GM23338 (cell line): ENCODE measurements at regions not wholly inside any gene's neighbourhood (a gene's known extent, or its start where the extent isn't known, plus 50 kb on each side); places are given as distances from the start of the nearest gene placed in this dataset.

Experiments used
- ATAC-seq: fragments of 200-7000 bp; cut with Tn5 transposase; 3 replicates; pipeline ENCODE4 v1.9.1; 2020
- DNase-seq: peaks from one replicate; pipeline ENCODE4 v3.0.0-alpha.2; 2015; ENCODE audit warnings: low spot score
- H2AFZ ChIP-seq: fragments of 200-600 bp; sonication (generic); 2 replicates; pipeline ENCODE4 v1.8.0; 2016; ENCODE audit warnings: antibody characterized with exemption, mild to moderate bottlenecking, moderate library complexity
- H3F3A ChIP-seq: fragments of 200-600 bp; sonication (generic); replicated peaks from 2 replicates; pipeline ENCODE4 v1.8.0; 2017; ENCODE audit warnings: antibody characterized with exemption, mixed run types, low read depth
- H3K27ac ChIP-seq: fragments of 200-600 bp; sonication (generic); 2 replicates; pipeline ENCODE4 v1.6.1; 2016; ENCODE audit warnings: low read depth
- H3K27me3 ChIP-seq: fragments of 200-600 bp; sonication (generic); 2 replicates; pipeline ENCODE4 v1.8.0; 2016; ENCODE audit warnings: mild to moderate bottlenecking, mixed run types, moderate library complexity; ENCODE audit not compliant: insufficient read depth
- H3K36me3 ChIP-seq: fragments of 200-600 bp; sonication (generic); 2 replicates; pipeline ENCODE4 v1.8.0; 2016; ENCODE audit warnings: mild to moderate bottlenecking; ENCODE audit not compliant: insufficient read depth
- H3K4me1 ChIP-seq: fragments of 200-600 bp; sonication (generic); 2 replicates; pipeline ENCODE4 v1.8.0; 2016; ENCODE audit warnings: mild to moderate bottlenecking, moderate library complexity; ENCODE audit not compliant: insufficient read depth
- H3K4me2 ChIP-seq: fragments of 200-600 bp; sonication (generic); 2 replicates; pipeline ENCODE4 v1.7.1; 2017; ENCODE audit warnings: mixed run types
- H3K4me3 ChIP-seq: fragments of 200-600 bp; sonication (generic); 2 replicates; pipeline ENCODE4 v1.6.1; 2016; ENCODE audit warnings: mixed run types
- H3K79me2 ChIP-seq: fragments of 200-600 bp; sonication (generic); replicated peaks from 2 replicates; pipeline ENCODE4 v1.8.0; 2017; ENCODE audit warnings: mild to moderate bottlenecking; ENCODE audit not compliant: insufficient read depth
- H3K9me2 ChIP-seq: fragments of 200-600 bp; sonication (generic); 2 replicates; pipeline ENCODE4 v1.8.0; 2017; ENCODE audit not compliant: insufficient read depth
- H4K20me1 ChIP-seq: fragments of 200-600 bp; sonication (generic); replicated peaks from 2 replicates; pipeline ENCODE4 v1.8.0; 2017; ENCODE audit warnings: mild to moderate bottlenecking; ENCODE audit not compliant: insufficient read depth
- H3K27ac Mint-ChIP-seq: 2 replicates; pipeline ENCODE4 v1.8.0; 2020; ENCODE audit warnings: inconsistent platforms, mild to moderate bottlenecking, moderate library complexity, mixed read lengths
- H3K27me3 Mint-ChIP-seq: 3 replicates; pipeline ENCODE4 v1.8.0; 2022; ENCODE audit warnings: low read depth, mild to moderate bottlenecking, moderate library complexity, mixed read lengths, inconsistent platforms; ENCODE audit not compliant: insufficient read depth, poor library complexity
- H3K36me3 Mint-ChIP-seq: 3 replicates; pipeline ENCODE4 v1.8.0; 2021; ENCODE audit warnings: low read depth, mild to moderate bottlenecking, inconsistent platforms, moderate library complexity, mixed read lengths
- H3K4me1 Mint-ChIP-seq: 3 replicates; pipeline ENCODE4 v1.8.0; 2020; ENCODE audit warnings: mild to moderate bottlenecking, inconsistent platforms, mixed read lengths
- H3K4me3 Mint-ChIP-seq: 3 replicates; pipeline ENCODE4 v1.8.0; 2021; ENCODE audit warnings: moderate library complexity, mild to moderate bottlenecking, inconsistent platforms, mixed read lengths
- H3K9me3 Mint-ChIP-seq: 3 replicates; pipeline ENCODE4 v1.8.0; 2020; ENCODE audit warnings: moderate library complexity, mild to moderate bottlenecking, inconsistent platforms, mixed read lengths
- CREB1 ChIP-seq: fragments of 250-450 bp; sonication (Bioruptor Pico); IDR thresholded peaks from 2 replicates; pipeline ENCODE4 v1.5.0; 2020; ENCODE audit warnings: low read depth, mild to moderate bottlenecking, moderate library complexity
- EZH2 ChIP-seq: fragments of 200-600 bp; sonication (generic); IDR thresholded peaks from one replicate; pipeline ENCODE4 v1.8.0; 2017; ENCODE audit warnings: antibody characterized with exemption, mild to moderate bottlenecking, low read depth; ENCODE audit not compliant: unreplicated experiment
- EZH2phosphoT487 ChIP-seq: fragments of 200-600 bp; sonication (generic); IDR thresholded peaks from one replicate; pipeline ENCODE4 v1.8.1; 2018; ENCODE audit warnings: antibody characterized with exemption; ENCODE audit not compliant: unreplicated experiment
- JUNB ChIP-seq: IDR thresholded peaks from one replicate; pipeline ENCODE4 v1.6.1; 2016; ENCODE audit warnings: antibody characterized with exemption; ENCODE audit not compliant: unreplicated experiment
- NANOG ChIP-seq: IDR thresholded peaks from 2 replicates; pipeline ENCODE4 v1.6.1; 2016; ENCODE audit warnings: antibody characterized with exemption, borderline replicate concordance
- POLR2AphosphoS5 ChIP-seq: IDR thresholded peaks from 2 replicates; pipeline ENCODE4 v1.6.1; 2016; ENCODE audit warnings: antibody characterized with exemption, low read depth
- STAT1 ChIP-seq: IDR thresholded peaks from one replicate; pipeline ENCODE4 v1.6.1; 2016; ENCODE audit warnings: antibody characterized with exemption; ENCODE audit not compliant: unreplicated experiment
- ZNF114 ChIP-seq: fragments of 250-450 bp; sonication (Bioruptor Pico); IDR thresholded peaks from 2 replicates; pipeline ENCODE4 v1.5.0; 2020; ENCODE audit warnings: mild to moderate bottlenecking, moderate library complexity
- ZNF331 ChIP-seq: fragments of 250-450 bp; sonication (Bioruptor Pico); IDR thresholded peaks from 2 replicates; pipeline ENCODE4 v1.5.0; 2020; ENCODE audit warnings: low read depth, mild to moderate bottlenecking, moderate library complexity
- TF ChIP-seq, protein P1 (sequence below), 2 experiments: fragments of 200-600 bp in 1 of 2; sonication (generic) in 1 of 2; conservative IDR thresholded peaks; 2 replicates each; pipeline versions ENCODE4 v1.5.1 to v1.6.1; 2016 to 2017; ENCODE audit warnings: antibody characterized with exemption in 2 of 2, low read depth in 2 of 2, mild to moderate bottlenecking in 2 of 2, moderate library complexity in 1 of 2
- TF ChIP-seq, protein P2 (sequence below): fragments of 250-450 bp; sonication (Bioruptor Pico); IDR thresholded peaks from 2 replicates; pipeline ENCODE4 v1.5.0; 2020; ENCODE audit warnings: mild to moderate bottlenecking, moderate library complexity
- TF ChIP-seq, protein P3 (sequence below): IDR thresholded peaks from one replicate; pipeline ENCODE4 v1.6.1; 2018; ENCODE audit warnings: antibody characterized with exemption; ENCODE audit not compliant: unreplicated experiment
- TF ChIP-seq, protein P4 (sequence below): IDR thresholded peaks from 2 replicates; pipeline ENCODE4 v1.6.1; 2016; ENCODE audit warnings: antibody characterized with exemption

DNA sequence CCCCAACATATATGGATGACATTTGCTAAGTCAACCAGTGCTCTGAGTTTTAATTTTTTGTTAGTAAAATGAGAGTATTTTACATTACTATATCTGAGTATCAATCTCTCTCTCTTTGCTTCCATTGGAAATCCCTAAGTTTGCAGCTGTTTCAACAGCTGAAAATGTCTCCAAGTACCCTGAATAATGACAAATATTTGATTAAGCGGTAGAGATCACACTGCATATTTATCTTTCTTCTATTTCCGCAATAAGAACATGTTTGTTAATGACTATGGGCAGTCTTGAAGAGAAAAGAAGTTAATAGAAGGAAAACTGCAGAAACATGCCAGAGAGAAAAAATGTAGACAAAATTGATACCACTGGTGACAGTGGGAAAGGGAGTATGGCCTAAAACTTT is 1117.5 kb downstream of the NCAM2 start:
- Histone ChIP-seq H3K4me1 (no peaks in the 10 kb centered on the region), H3K4me3 (no peak overlapping the region), H3K4me2 (no peak overlapping the region), H3K79me2 (no peaks in the 10 kb centered on the region), H3K27ac (no peak overlapping the region), H3K36me3 (no peaks in the 10 kb centered on the region), H3K27me3 (no peaks in the 10 kb centered on the region), H3F3A (no peaks in the 10 kb centered on the region), H4K20me1 (no peaks in the 10 kb centered on the region), H3K9me2 (no peaks in the 10 kb centered on the region), H2AFZ (no peak overlapping the region)
- Mint-ChIP-seq H3K4me1 (no peaks in the 10 kb centered on the region), H3K36me3 (peaks cover 2% of the 10 kb centered on the region; the same call in 2 of the 3 replicates), H3K27me3 (no peaks in the 10 kb centered on the region), H3K9me3 (peaks cover 6% of the 10 kb centered on the region; the same call in 2 of the 3 replicates), H3K27ac (no peak overlapping the region), H3K4me3 (no peak overlapping the region)
- ATAC-seq = no peak
- no peak for DNase-seq
- TF ChIP-seq ZNF331 (CRISPR knock-in tag) = no peak
- no peak for TF ChIP-seq NANOG
- TF ChIP-seq EZH2phosphoT487 = no peak
- no peak for TF ChIP-seq STAT1
- TF ChIP-seq, protein P1, sequence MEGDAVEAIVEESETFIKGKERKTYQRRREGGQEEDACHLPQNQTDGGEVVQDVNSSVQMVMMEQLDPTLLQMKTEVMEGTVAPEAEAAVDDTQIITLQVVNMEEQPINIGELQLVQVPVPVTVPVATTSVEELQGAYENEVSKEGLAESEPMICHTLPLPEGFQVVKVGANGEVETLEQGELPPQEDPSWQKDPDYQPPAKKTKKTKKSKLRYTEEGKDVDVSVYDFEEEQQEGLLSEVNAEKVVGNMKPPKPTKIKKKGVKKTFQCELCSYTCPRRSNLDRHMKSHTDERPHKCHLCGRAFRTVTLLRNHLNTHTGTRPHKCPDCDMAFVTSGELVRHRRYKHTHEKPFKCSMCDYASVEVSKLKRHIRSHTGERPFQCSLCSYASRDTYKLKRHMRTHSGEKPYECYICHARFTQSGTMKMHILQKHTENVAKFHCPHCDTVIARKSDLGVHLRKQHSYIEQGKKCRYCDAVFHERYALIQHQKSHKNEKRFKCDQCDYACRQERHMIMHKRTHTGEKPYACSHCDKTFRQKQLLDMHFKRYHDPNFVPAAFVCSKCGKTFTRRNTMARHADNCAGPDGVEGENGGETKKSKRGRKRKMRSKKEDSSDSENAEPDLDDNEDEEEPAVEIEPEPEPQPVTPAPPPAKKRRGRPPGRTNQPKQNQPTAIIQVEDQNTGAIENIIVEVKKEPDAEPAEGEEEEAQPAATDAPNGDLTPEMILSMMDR (conservative IDR thresholded peaks at IDR 0.05; ENCODE audit: low read depth in 2 of 2) = no peak
- no peak for TF ChIP-seq CREB1 (CRISPR knock-in tag)
- no peak for TF ChIP-seq POLR2AphosphoS5
- no peak for TF ChIP-seq ZNF114
- TF ChIP-seq EZH2 = no peak
- TF ChIP-seq, protein P2, sequence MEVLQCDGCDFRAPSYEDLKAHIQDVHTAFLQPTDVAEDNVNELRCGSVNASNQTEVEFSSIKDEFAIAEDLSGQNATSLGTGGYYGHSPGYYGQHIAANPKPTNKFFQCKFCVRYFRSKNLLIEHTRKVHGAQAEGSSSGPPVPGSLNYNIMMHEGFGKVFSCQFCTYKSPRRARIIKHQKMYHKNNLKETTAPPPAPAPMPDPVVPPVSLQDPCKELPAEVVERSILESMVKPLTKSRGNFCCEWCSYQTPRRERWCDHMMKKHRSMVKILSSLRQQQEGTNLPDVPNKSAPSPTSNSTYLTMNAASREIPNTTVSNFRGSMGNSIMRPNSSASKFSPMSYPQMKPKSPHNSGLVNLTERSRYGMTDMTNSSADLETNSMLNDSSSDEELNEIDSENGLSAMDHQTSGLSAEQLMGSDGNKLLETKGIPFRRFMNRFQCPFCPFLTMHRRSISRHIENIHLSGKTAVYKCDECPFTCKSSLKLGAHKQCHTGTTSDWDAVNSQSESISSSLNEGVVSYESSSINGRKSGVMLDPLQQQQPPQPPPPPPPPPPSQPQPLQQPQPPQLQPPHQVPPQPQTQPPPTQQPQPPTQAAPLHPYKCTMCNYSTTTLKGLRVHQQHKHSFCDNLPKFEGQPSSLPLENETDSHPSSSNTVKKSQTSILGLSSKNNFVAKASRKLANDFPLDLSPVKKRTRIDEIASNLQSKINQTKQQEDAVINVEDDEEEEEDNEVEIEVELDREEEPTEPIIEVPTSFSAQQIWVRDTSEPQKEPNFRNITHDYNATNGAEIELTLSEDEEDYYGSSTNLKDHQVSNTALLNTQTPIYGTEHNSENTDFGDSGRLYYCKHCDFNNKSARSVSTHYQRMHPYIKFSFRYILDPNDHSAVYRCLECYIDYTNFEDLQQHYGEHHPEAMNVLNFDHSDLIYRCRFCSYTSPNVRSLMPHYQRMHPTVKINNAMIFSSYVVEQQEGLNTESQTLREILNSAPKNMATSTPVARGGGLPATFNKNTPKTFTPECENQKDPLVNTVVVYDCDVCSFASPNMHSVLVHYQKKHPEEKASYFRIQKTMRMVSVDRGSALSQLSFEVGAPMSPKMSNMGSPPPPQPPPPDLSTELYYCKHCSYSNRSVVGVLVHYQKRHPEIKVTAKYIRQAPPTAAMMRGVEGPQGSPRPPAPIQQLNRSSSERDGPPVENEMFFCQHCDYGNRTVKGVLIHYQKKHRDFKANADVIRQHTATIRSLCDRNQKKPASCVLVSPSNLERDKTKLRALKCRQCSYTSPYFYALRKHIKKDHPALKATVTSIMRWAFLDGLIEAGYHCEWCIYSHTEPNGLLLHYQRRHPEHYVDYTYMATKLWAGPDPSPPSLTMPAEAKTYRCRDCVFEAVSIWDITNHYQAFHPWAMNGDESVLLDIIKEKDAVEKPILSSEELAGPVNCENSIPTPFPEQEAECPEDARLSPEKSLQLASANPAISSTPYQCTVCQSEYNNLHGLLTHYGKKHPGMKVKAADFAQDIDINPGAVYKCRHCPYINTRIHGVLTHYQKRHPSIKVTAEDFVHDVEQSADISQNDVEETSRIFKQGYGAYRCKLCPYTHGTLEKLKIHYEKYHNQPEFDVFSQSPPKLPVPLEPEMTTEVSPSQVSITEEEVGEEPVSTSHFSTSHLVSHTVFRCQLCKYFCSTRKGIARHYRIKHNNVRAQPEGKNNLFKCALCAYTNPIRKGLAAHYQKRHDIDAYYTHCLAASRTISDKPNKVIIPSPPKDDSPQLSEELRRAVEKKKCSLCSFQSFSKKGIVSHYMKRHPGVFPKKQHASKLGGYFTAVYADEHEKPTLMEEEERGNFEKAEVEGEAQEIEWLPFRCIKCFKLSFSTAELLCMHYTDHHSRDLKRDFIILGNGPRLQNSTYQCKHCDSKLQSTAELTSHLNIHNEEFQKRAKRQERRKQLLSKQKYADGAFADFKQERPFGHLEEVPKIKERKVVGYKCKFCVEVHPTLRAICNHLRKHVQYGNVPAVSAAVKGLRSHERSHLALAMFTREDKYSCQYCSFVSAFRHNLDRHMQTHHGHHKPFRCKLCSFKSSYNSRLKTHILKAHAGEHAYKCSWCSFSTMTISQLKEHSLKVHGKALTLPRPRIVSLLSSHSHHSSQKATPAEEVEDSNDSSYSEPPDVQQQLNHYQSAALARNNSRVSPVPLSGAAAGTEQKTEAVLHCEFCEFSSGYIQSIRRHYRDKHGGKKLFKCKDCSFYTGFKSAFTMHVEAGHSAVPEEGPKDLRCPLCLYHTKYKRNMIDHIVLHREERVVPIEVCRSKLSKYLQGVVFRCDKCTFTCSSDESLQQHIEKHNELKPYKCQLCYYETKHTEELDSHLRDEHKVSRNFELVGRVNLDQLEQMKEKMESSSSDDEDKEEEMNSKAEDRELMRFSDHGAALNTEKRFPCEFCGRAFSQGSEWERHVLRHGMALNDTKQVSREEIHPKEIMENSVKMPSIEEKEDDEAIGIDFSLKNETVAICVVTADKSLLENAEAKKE (CRISPR knock-in tag) = no peak
- TF ChIP-seq JUNB = no peak
- TF ChIP-seq, protein P3, sequence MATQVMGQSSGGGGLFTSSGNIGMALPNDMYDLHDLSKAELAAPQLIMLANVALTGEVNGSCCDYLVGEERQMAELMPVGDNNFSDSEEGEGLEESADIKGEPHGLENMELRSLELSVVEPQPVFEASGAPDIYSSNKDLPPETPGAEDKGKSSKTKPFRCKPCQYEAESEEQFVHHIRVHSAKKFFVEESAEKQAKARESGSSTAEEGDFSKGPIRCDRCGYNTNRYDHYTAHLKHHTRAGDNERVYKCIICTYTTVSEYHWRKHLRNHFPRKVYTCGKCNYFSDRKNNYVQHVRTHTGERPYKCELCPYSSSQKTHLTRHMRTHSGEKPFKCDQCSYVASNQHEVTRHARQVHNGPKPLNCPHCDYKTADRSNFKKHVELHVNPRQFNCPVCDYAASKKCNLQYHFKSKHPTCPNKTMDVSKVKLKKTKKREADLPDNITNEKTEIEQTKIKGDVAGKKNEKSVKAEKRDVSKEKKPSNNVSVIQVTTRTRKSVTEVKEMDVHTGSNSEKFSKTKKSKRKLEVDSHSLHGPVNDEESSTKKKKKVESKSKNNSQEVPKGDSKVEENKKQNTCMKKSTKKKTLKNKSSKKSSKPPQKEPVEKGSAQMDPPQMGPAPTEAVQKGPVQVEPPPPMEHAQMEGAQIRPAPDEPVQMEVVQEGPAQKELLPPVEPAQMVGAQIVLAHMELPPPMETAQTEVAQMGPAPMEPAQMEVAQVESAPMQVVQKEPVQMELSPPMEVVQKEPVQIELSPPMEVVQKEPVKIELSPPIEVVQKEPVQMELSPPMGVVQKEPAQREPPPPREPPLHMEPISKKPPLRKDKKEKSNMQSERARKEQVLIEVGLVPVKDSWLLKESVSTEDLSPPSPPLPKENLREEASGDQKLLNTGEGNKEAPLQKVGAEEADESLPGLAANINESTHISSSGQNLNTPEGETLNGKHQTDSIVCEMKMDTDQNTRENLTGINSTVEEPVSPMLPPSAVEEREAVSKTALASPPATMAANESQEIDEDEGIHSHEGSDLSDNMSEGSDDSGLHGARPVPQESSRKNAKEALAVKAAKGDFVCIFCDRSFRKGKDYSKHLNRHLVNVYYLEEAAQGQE = no peak
- TF ChIP-seq, protein P4, sequence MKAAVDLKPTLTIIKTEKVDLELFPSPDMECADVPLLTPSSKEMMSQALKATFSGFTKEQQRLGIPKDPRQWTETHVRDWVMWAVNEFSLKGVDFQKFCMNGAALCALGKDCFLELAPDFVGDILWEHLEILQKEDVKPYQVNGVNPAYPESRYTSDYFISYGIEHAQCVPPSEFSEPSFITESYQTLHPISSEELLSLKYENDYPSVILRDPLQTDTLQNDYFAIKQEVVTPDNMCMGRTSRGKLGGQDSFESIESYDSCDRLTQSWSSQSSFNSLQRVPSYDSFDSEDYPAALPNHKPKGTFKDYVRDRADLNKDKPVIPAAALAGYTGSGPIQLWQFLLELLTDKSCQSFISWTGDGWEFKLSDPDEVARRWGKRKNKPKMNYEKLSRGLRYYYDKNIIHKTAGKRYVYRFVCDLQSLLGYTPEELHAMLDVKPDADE = no peak
